H1 (cell line): ENCODE measurements at regions not wholly inside any gene's neighbourhood (a gene's known extent, or its start where the extent isn't known, plus 50 kb on each side); places are given as distances from the start of the nearest gene placed in this dataset.

Experiments used
- CTCF ChIA-PET: fragments of 300-600 bp; sonication (Branson Sonifier 250); formaldehyde crosslinking; loops from one replicate; lab custom pipeline; 2021; ENCODE audit not compliant: partially characterized antibody; lab: Charles Lee
- POLR2A ChIA-PET: fragments of 300-600 bp; sonication (Branson Sonifier 250); formaldehyde crosslinking; loops from one replicate; lab custom pipeline; 2021; ENCODE audit warnings: inconsistent platforms; ENCODE audit not compliant: partially characterized antibody; lab: Charles Lee
- DNase-seq, 2 experiments: peaks; one replicate each; pipeline versions ENCODE4 v3.0.0 to v3.0.0-alpha.2; 2010 to 2022; ENCODE audit warnings: low spot score in 2 of 2, low read depth in 1 of 2, mixed read lengths in 1 of 2
- FAIRE-seq: peaks from 2 replicates; lab custom pipeline; 2011; peaks lifted over from hg19 to GRCh38; lab: Jason Lieb, UNC
- H2AFZ ChIP-seq: 2 replicates; pipeline ENCODE4 v1.8.1; 2012; ENCODE audit warnings: low read length, inconsistent platforms
- H2AK5ac ChIP-seq: 2 replicates; pipeline ENCODE4 v1.6.1; 2013; ENCODE audit warnings: low read depth, low read length
- H2BK120ac ChIP-seq: replicated peaks from 2 replicates; pipeline ENCODE3; 2013; ENCODE audit warnings: low read depth, low read length, inconsistent platforms
- H2BK12ac ChIP-seq: 2 replicates; pipeline ENCODE4 v1.6.1; 2013; ENCODE audit warnings: low read depth, low read length
- H2BK15ac ChIP-seq: 2 replicates; pipeline ENCODE4 v1.6.1; 2013; ENCODE audit warnings: low read length
- H2BK20ac ChIP-seq: 2 replicates; pipeline ENCODE4 v1.6.1; 2013; ENCODE audit warnings: low read length
- H2BK5ac ChIP-seq: 2 replicates; pipeline ENCODE4 v1.6.1; 2013; ENCODE audit warnings: low read depth, low read length
- H3K14ac ChIP-seq: 2 replicates; pipeline ENCODE4 v1.6.1; 2013; ENCODE audit warnings: inconsistent platforms; ENCODE audit not compliant: insufficient read length
- H3K18ac ChIP-seq: 2 replicates; pipeline ENCODE4 v1.6.1; 2013; ENCODE audit warnings: low read length; ENCODE audit errors: extremely low read depth
- H3K23ac ChIP-seq: 2 replicates; pipeline ENCODE4 v1.6.1; 2013; ENCODE audit warnings: inconsistent platforms; ENCODE audit not compliant: insufficient read length
- H3K23me2 ChIP-seq: 2 replicates; pipeline ENCODE4 v1.6.1; 2013; ENCODE audit warnings: low read depth, low read length
- H3K27ac ChIP-seq: 2 replicates; pipeline ENCODE4 v1.6.1; 2011; ENCODE audit warnings: low read depth, low read length, inconsistent platforms
- H3K27me3 ChIP-seq, 4 experiments: replicated peaks in 1 of 4; 1 replicate in 1 of 4; 2 replicates in 3 of 4; pipeline versions ENCODE4 v1.6.1 to v1.8.1; 2011 to 2013; ENCODE audit warnings: low read length in 3 of 4, mild to moderate bottlenecking in 3 of 4, inconsistent platforms in 2 of 4, mixed read lengths in 2 of 4, moderate library complexity in 1 of 4; ENCODE audit not compliant: control insufficient read depth in 3 of 4, insufficient read depth in 3 of 4; ENCODE audit errors: extremely low read depth in 1 of 4
- H3K36me3 ChIP-seq, 4 experiments: 2 replicates each; pipeline versions ENCODE4 v1.6.1 to v1.8.1; 2011 to 2013; ENCODE audit warnings: mild to moderate bottlenecking in 4 of 4, low read length in 3 of 4, moderate library complexity in 2 of 4, control low read depth in 1 of 4, inconsistent platforms in 1 of 4; ENCODE audit not compliant: insufficient read depth in 4 of 4, control insufficient read depth in 2 of 4
- H3K4ac ChIP-seq: replicated peaks from 2 replicates; pipeline ENCODE3; 2013; ENCODE audit warnings: low read length, low read depth, mixed read lengths, inconsistent platforms; ENCODE audit not compliant: insufficient read length
- H3K4me1 ChIP-seq, 4 experiments: replicated peaks in 1 of 4; 1 replicate in 1 of 4; 2 replicates in 3 of 4; pipeline versions ENCODE4 v1.6.1 to v1.8.1; 2011 to 2013; ENCODE audit warnings: low read length in 3 of 4, inconsistent platforms in 2 of 4, mixed read lengths in 1 of 4; ENCODE audit not compliant: insufficient read depth in 4 of 4, control insufficient read depth in 3 of 4
- H3K4me2 ChIP-seq, 2 experiments: 2 replicates each; pipeline versions ENCODE4 v1.6.1 to v1.8.1; 2011 to 2013; ENCODE audit warnings: low read depth in 2 of 2, low read length in 2 of 2, control low read depth in 1 of 2, inconsistent platforms in 1 of 2, mild to moderate bottlenecking in 1 of 2; ENCODE audit not compliant: insufficient read depth in 1 of 2
- H3K4me3 ChIP-seq, 4 experiments: fragments of 200-600, 300-600 bp in 1 of 4; sonication (generic), shearing (Covaris generic), sonication (Bioruptor Twin) in 1 of 4; 2 replicates each; pipeline versions ENCODE4 v1.5.1 to v1.8.1; 2011 to 2016; ENCODE audit warnings: low read length in 4 of 4, low read depth in 3 of 4, control low read depth in 2 of 4, inconsistent platforms in 2 of 4, mild to moderate bottlenecking in 2 of 4, mixed read lengths in 1 of 4, moderate library complexity in 1 of 4; ENCODE audit not compliant: insufficient read depth in 2 of 4; ENCODE audit errors: extremely low read depth in 1 of 4
- H3K56ac ChIP-seq: replicated peaks from 2 replicates; pipeline ENCODE3; 2013; ENCODE audit warnings: low read depth, mild to moderate bottlenecking, mixed read lengths, low read length, inconsistent platforms; ENCODE audit not compliant: insufficient read length
- H3K79me1 ChIP-seq: 2 replicates; pipeline ENCODE4 v1.6.1; 2013; ENCODE audit warnings: low read depth, low read length, control low read depth
- H3K79me2 ChIP-seq, 2 experiments: 2 replicates each; pipeline versions ENCODE4 v1.6.1 to v1.8.1; 2012 to 2013; ENCODE audit warnings: low read length in 2 of 2, mild to moderate bottlenecking in 2 of 2, inconsistent platforms in 1 of 2; ENCODE audit not compliant: insufficient read depth in 2 of 2, control insufficient read depth in 1 of 2
- H3K9ac ChIP-seq, 4 experiments: replicated peaks in 1 of 4; 1 replicate in 1 of 4; 2 replicates in 3 of 4; pipeline versions ENCODE4 v1.6.1 to v1.8.1; 2011 to 2013; ENCODE audit warnings: low read depth in 3 of 4, low read length in 3 of 4, control low read depth in 2 of 4, mild to moderate bottlenecking in 2 of 4, moderate library complexity in 2 of 4, inconsistent platforms in 1 of 4; ENCODE audit errors: extremely low read depth in 1 of 4
- H3K9me3 ChIP-seq, 2 experiments: 2 replicates each; pipeline versions ENCODE4 v1.6.1 to v1.8.1; 2012 to 2013; ENCODE audit warnings: mild to moderate bottlenecking in 2 of 2, moderate library complexity in 2 of 2, control low read depth in 1 of 2, inconsistent platforms in 1 of 2, low read depth in 1 of 2, low read length in 1 of 2, mixed read lengths in 1 of 2; ENCODE audit not compliant: insufficient read depth in 2 of 2
- H4K20me1 ChIP-seq, 2 experiments: replicated peaks in 1 of 2; 2 replicates each; pipeline versions ENCODE3 to v1.8.1; 2011 to 2013; ENCODE audit warnings: inconsistent platforms in 2 of 2, low read length in 2 of 2, mild to moderate bottlenecking in 1 of 2; ENCODE audit not compliant: insufficient read depth in 2 of 2, control insufficient read depth in 1 of 2
- H4K5ac ChIP-seq: 2 replicates; pipeline ENCODE4 v1.6.1; 2013; ENCODE audit warnings: low read length, low read depth, mixed read lengths, inconsistent platforms; ENCODE audit not compliant: insufficient read length
- H4K8ac ChIP-seq: 2 replicates; pipeline ENCODE4 v1.8.0; 2013; ENCODE audit warnings: mild to moderate bottlenecking, moderate library complexity, low read length, inconsistent platforms; ENCODE audit not compliant: insufficient read depth; ENCODE audit errors: extremely low read depth
- H4K91ac ChIP-seq: replicated peaks from 2 replicates; pipeline ENCODE3; 2013; ENCODE audit warnings: low read length, mixed read lengths, inconsistent platforms; ENCODE audit not compliant: insufficient read length
- WGBS, 2 experiments: shearing (Covaris generic) in 1 of 2; methylation state at CpG; one replicate each; pipeline versions ENCODE4 v1.1.6 to v1.1.7; 2013 to 2015; ENCODE audit warnings: low lambda C conversion rate in 2 of 2, mixed read lengths in 2 of 2, inconsistent platforms in 1 of 2, low coverage in 1 of 2, missing lambda C conversion rate in 1 of 2; ENCODE audit not compliant: insufficient replicate concordance in 2 of 2, insufficient coverage in 1 of 2, insufficient read length in 1 of 2; ENCODE audit errors: extremely low coverage in 1 of 2, missing lambda C conversion rate in 1 of 2; 5-methylcytosine and 5-hydroxymethylcytosine counted together

GRCh38 chr7:91690541-91691070, 189.9 kb downstream of the MTERF1 start:
- H4K5ac ChIP-seq: no peak overlapping the region
- no peaks in the 10 kb centered on the region for H3K79me1 ChIP-seq
- no peaks in the 10 kb centered on the region; a peak in 1 of 4 replicates for H3K9me3 ChIP-seq
- no peak overlapping the region for H3K4ac ChIP-seq
- FAIRE-seq (no peak), DNase-seq (no peak)
- H3K36me3 ChIP-seq: no peaks in the 10 kb centered on the region
- no peak overlapping the region for H3K4me2 ChIP-seq
- no peak overlapping the region for H3K56ac ChIP-seq
- no peak overlapping the region for H2BK15ac ChIP-seq
- no peaks in the 10 kb centered on the region for H3K23me2 ChIP-seq
- no peaks in the 10 kb centered on the region for H3K27me3 ChIP-seq
- H3K27ac ChIP-seq: no peak overlapping the region
- H3K9ac ChIP-seq: no peak overlapping the region
- no peaks in the 10 kb centered on the region for H3K79me2 ChIP-seq
- 81% methylated on average over 1 of the region's 1 CpG; no CpG with 5 or more reads in 1 of the 2 experiments for WGBS, 2 experiments
- no peak overlapping the region for H3K4me3 ChIP-seq
- H2AFZ ChIP-seq: no peak overlapping the region
- H2BK20ac ChIP-seq: no peak overlapping the region
- H2AK5ac ChIP-seq: no peak overlapping the region
- H4K8ac ChIP-seq: no peak overlapping the region
- H3K4me1 ChIP-seq: peaks cover 0 to 5% (median 2%) of the 10 kb centered on the region in 4 experiments; a peak in 3 of 7 replicates
- H3K23ac ChIP-seq: no peak overlapping the region
- H2BK120ac ChIP-seq: no peak overlapping the region
- ChIA-PET CTCF (interaction anchor here (0.7 to 1.6 kb wide), 3 partner anchors 10 to 190 kb away, joined by 3 read pairs; no protein-coding TSS in a partner anchor), POLR2A (no interaction called here)
- no peak overlapping the region for H2BK12ac ChIP-seq
- no peak overlapping the region for H3K14ac ChIP-seq
- no peak overlapping the region for H2BK5ac ChIP-seq
- no peak overlapping the region for H4K91ac ChIP-seq
- no peak overlapping the region for H3K18ac ChIP-seq
- H4K20me1 ChIP-seq: no peaks in the 10 kb centered on the region
